ENCODE measurements at regions not wholly inside any gene's neighbourhood (a gene's known extent, or its start where the extent isn't known, plus 50 kb on each side); places are given as distances from the start of the nearest gene placed in this dataset.

GRCh38 chr1:223445402-223445801 is 52.2 kb downstream of the CCDC185 start:
- Histone ChIP-seq H3K27ac (ENCODE audit: low read depth in 1 of 3, low read length in 2 of 3) (no peak overlapping the region), H3K4me1 (ENCODE audit: control insufficient read depth in 3 of 3, insufficient read depth in 2 of 3, low read depth in 1 of 3, low read length in 2 of 3) (no peaks in the 10 kb centered on the region), H3K36me3 (ENCODE audit: control insufficient read depth in 3 of 3, insufficient read depth in 2 of 3, low read depth in 1 of 3, low read length in 3 of 3) (no peaks in the 10 kb centered on the region), H3K9me3 (ENCODE audit: control insufficient read depth in 2 of 2, insufficient read depth in 1 of 2, low read depth in 1 of 2, low read length in 1 of 2) (peaks cover 0 to 12% of the 10 kb centered on the region in 2 donors), H3K27me3 (ENCODE audit: control insufficient read depth in 3 of 3, insufficient read depth in 3 of 3, low read length in 3 of 3) (peaks cover 0 to 3% (median 0%) of the 10 kb centered on the region in 3 donors), H3K4me3 (ENCODE audit: low read depth in 1 of 3, low read length in 3 of 3) (no peak overlapping the region)
- FAIRE-seq (no peak), DNase-seq (no peak)
- 71 to 87% (median 76%) methylated on average over 2 of the region's 2 CpGs for WGBS, 3 donors

GRCh38 chr1:223453902-223454301 is 60.7 kb downstream of the CCDC185 start:
- H3K4me3 ChIP-seq (ENCODE audit: low read depth in 1 of 3, low read length in 3 of 3), result no peak overlapping the region
- H3K9me3 ChIP-seq (ENCODE audit: control insufficient read depth in 2 of 2, insufficient read depth in 1 of 2, low read depth in 1 of 2, low read length in 1 of 2), result no peaks in the 10 kb centered on the region
- no peaks in the 10 kb centered on the region for H3K36me3 ChIP-seq (ENCODE audit: control insufficient read depth in 3 of 3, insufficient read depth in 2 of 3, low read depth in 1 of 3, low read length in 3 of 3)
- no peak for DNase-seq
- 91 to 94% (median 92%) methylated on average over 4 of the region's 4 CpGs for WGBS, 3 donors
- no peak for FAIRE-seq
- no peak overlapping the region for H3K27ac ChIP-seq (ENCODE audit: low read depth in 1 of 3, low read length in 2 of 3)
- H3K27me3 ChIP-seq (ENCODE audit: control insufficient read depth in 3 of 3, insufficient read depth in 3 of 3, low read length in 3 of 3), result no peaks in the 10 kb centered on the region
- H3K4me1 ChIP-seq (ENCODE audit: control insufficient read depth in 3 of 3, insufficient read depth in 2 of 3, low read depth in 1 of 3, low read length in 2 of 3), result no peaks in the 10 kb centered on the region

- WGBS, 3 donors, result 83 to 88% (median 87%) methylated on average over 2 of the region's 2 CpGs
- FAIRE-seq, result no peak
These were observed 61.7 kb downstream of the CCDC185 start for GRCh38 chr1:223454959-223455358.

GRCh38 chr1:223455470-223455869 is 62.3 kb downstream of the CCDC185 start:
- no peak overlapping the region for H3K4me3 ChIP-seq (ENCODE audit: low read depth in 1 of 3, low read length in 3 of 3)
- H3K27me3 ChIP-seq (ENCODE audit: control insufficient read depth in 3 of 3, insufficient read depth in 3 of 3, low read length in 3 of 3), result no peaks in the 10 kb centered on the region
- no peak overlapping the region for H3K27ac ChIP-seq (ENCODE audit: low read depth in 1 of 3, low read length in 2 of 3)
- no peaks in the 10 kb centered on the region for H3K36me3 ChIP-seq (ENCODE audit: control insufficient read depth in 3 of 3, insufficient read depth in 2 of 3, low read depth in 1 of 3, low read length in 3 of 3)
- 80 to 87% (median 86%) methylated on average over 1 of the region's 1 CpG for WGBS, 3 donors
- no peak for DNase-seq
- H3K4me1 ChIP-seq (ENCODE audit: control insufficient read depth in 3 of 3, insufficient read depth in 2 of 3, low read depth in 1 of 3, low read length in 2 of 3), result no peaks in the 10 kb centered on the region
- no peak for FAIRE-seq
- H3K9me3 ChIP-seq (ENCODE audit: control insufficient read depth in 2 of 2, insufficient read depth in 1 of 2, low read depth in 1 of 2, low read length in 1 of 2), result no peaks in the 10 kb centered on the region

More at GRCh38 chr1:223454959-223455358, 61.7 kb downstream of the CCDC185 start:
- no peaks in the 10 kb centered on the region for H3K9me3 ChIP-seq (ENCODE audit: control insufficient read depth in 2 of 2, insufficient read depth in 1 of 2, low read depth in 1 of 2, low read length in 1 of 2)
- no peaks in the 10 kb centered on the region for H3K4me1 ChIP-seq (ENCODE audit: control insufficient read depth in 3 of 3, insufficient read depth in 2 of 3, low read depth in 1 of 3, low read length in 2 of 3)
- H3K27ac ChIP-seq (ENCODE audit: low read depth in 1 of 3, low read length in 2 of 3), result no peak overlapping the region
- no peak overlapping the region for H3K4me3 ChIP-seq (ENCODE audit: low read depth in 1 of 3, low read length in 3 of 3)
- no peaks in the 10 kb centered on the region for H3K36me3 ChIP-seq (ENCODE audit: control insufficient read depth in 3 of 3, insufficient read depth in 2 of 3, low read depth in 1 of 3, low read length in 3 of 3)
- DNase-seq, result no peak
- no peaks in the 10 kb centered on the region for H3K27me3 ChIP-seq (ENCODE audit: control insufficient read depth in 3 of 3, insufficient read depth in 3 of 3, low read length in 3 of 3)

- whole genome bisulfite sequencing, 3 donors, result 78 to 80% (median 78%) methylated on average over 4 of the region's 4 CpGs
- no peaks in the 10 kb centered on the region for H3K4me1 ChIP-seq (ENCODE audit: control insufficient read depth in 3 of 3, insufficient read depth in 2 of 3, low read depth in 1 of 3, low read length in 2 of 3)
- no peaks in the 10 kb centered on the region for H3K27me3 ChIP-seq (ENCODE audit: control insufficient read depth in 3 of 3, insufficient read depth in 3 of 3, low read length in 3 of 3)
- H3K4me3 ChIP-seq (ENCODE audit: low read depth in 1 of 3, low read length in 3 of 3), result no peak overlapping the region
- no peak for DNase-seq
- H3K36me3 ChIP-seq (ENCODE audit: control insufficient read depth in 3 of 3, insufficient read depth in 2 of 3, low read depth in 1 of 3, low read length in 3 of 3), result no peaks in the 10 kb centered on the region
- no peak overlapping the region for H3K27ac ChIP-seq (ENCODE audit: low read depth in 1 of 3, low read length in 2 of 3)
- FAIRE-seq, result no peak
- no peaks in the 10 kb centered on the region for H3K9me3 ChIP-seq (ENCODE audit: control insufficient read depth in 2 of 2, insufficient read depth in 1 of 2, low read depth in 1 of 2, low read length in 1 of 2)
These were observed 63.5 kb downstream of the CCDC185 start for GRCh38 chr1:223456747-223457146.

- H3K27me3 ChIP-seq (ENCODE audit: control insufficient read depth in 3 of 3, insufficient read depth in 3 of 3, low read length in 3 of 3), result no peaks in the 10 kb centered on the region
- H3K27ac ChIP-seq (ENCODE audit: low read depth in 1 of 3, low read length in 2 of 3), result no peak overlapping the region
- H3K4me3 ChIP-seq (ENCODE audit: low read depth in 1 of 3, low read length in 3 of 3), result no peak overlapping the region
- WGBS, 3 donors, result 66 to 82% (median 68%) methylated on average over 4 of the region's 4 CpGs
- no peaks in the 10 kb centered on the region for H3K9me3 ChIP-seq (ENCODE audit: control insufficient read depth in 2 of 2, insufficient read depth in 1 of 2, low read depth in 1 of 2, low read length in 1 of 2)
- no peaks in the 10 kb centered on the region for H3K36me3 ChIP-seq (ENCODE audit: control insufficient read depth in 3 of 3, insufficient read depth in 2 of 3, low read depth in 1 of 3, low read length in 3 of 3)
- no peak for FAIRE-seq
- H3K4me1 ChIP-seq (ENCODE audit: control insufficient read depth in 3 of 3, insufficient read depth in 2 of 3, low read depth in 1 of 3, low read length in 2 of 3), result no peaks in the 10 kb centered on the region
- DNase-seq, result no peak
These were observed 67.5 kb downstream of the CCDC185 start for GRCh38 chr1:223460566-223461189.

- FAIRE-seq (no peak), DNase-seq (no peak)
- 83 to 90% (median 86%) methylated on average over 5 of the region's 5 CpGs for WGBS, 3 donors
- Histone ChIP-seq H3K4me3 (ENCODE audit: low read depth in 1 of 3, low read length in 3 of 3) (no peak overlapping the region), H3K27me3 (ENCODE audit: control insufficient read depth in 3 of 3, insufficient read depth in 3 of 3, low read length in 3 of 3) (peaks cover 0 to 3% (median 0%) of the 10 kb centered on the region in 3 donors), H3K4me1 (ENCODE audit: control insufficient read depth in 3 of 3, insufficient read depth in 2 of 3, low read depth in 1 of 3, low read length in 2 of 3) (no peaks in the 10 kb centered on the region), H3K27ac (ENCODE audit: low read depth in 1 of 3, low read length in 2 of 3) (no peak overlapping the region), H3K9me3 (ENCODE audit: control insufficient read depth in 2 of 2, insufficient read depth in 1 of 2, low read depth in 1 of 2, low read length in 1 of 2) (no peaks in the 10 kb centered on the region), H3K36me3 (ENCODE audit: control insufficient read depth in 3 of 3, insufficient read depth in 2 of 3, low read depth in 1 of 3, low read length in 3 of 3) (no peaks in the 10 kb centered on the region)
These were observed 68.9 kb downstream of the CCDC185 start for GRCh38 chr1:223462047-223462630.

GRCh38 chr1:223462866-223463404 is 69.7 kb downstream of the CCDC185 start:
- H3K4me1 ChIP-seq (ENCODE audit: control insufficient read depth in 3 of 3, insufficient read depth in 2 of 3, low read depth in 1 of 3, low read length in 2 of 3), result no peaks in the 10 kb centered on the region
- H3K27me3 ChIP-seq (ENCODE audit: control insufficient read depth in 3 of 3, insufficient read depth in 3 of 3, low read length in 3 of 3), result peaks cover 0 to 3% (median 0%) of the 10 kb centered on the region in 3 donors
- no peaks in the 10 kb centered on the region for H3K36me3 ChIP-seq (ENCODE audit: control insufficient read depth in 3 of 3, insufficient read depth in 2 of 3, low read depth in 1 of 3, low read length in 3 of 3)
- no peaks in the 10 kb centered on the region for H3K9me3 ChIP-seq (ENCODE audit: control insufficient read depth in 2 of 2, insufficient read depth in 1 of 2, low read depth in 1 of 2, low read length in 1 of 2)
- no peak overlapping the region for H3K4me3 ChIP-seq (ENCODE audit: low read depth in 1 of 3, low read length in 3 of 3)
- FAIRE-seq, result no peak
- no peak for DNase-seq
- H3K27ac ChIP-seq (ENCODE audit: low read depth in 1 of 3, low read length in 2 of 3), result no peak overlapping the region
- 44 to 70% (median 53%) methylated on average over 3 of the region's 3 CpGs for WGBS, 3 donors
